Tibial nerve (tissue), 4 donors: ENCODE measurements at regions not wholly inside any gene's neighbourhood (a gene's known extent, or its start where the extent isn't known, plus 50 kb on each side); places are given as distances from the start of the nearest gene placed in this dataset.

Experiments
- DNase-seq, 2 donors: peaks; one replicate each; pipeline ENCODE4 v3.0.0-alpha.2; 2019; ENCODE audit warnings: low spot score in 2 of 2
- H3K27ac ChIP-seq, 4 donors: fragments of 200-600 bp; sonication (generic) in 3 of 4; one replicate each; pipeline ENCODE4 v1.5.1; 2017 to 2019; ENCODE audit warnings: mild to moderate bottlenecking in 1 of 4
- H3K27me3 ChIP-seq, 2 donors: fragments of 200-600 bp; sonication (generic) in 1 of 2; one replicate each; pipeline versions ENCODE4 v1.5.1 to v1.6.0; 2017 to 2019
- H3K36me3 ChIP-seq, 3 donors: fragments of 200-600 bp; sonication (generic); one replicate each; pipeline ENCODE4 v1.5.1; 2018 to 2019
- H3K4me1 ChIP-seq, 4 donors: fragments of 200-600 bp; sonication (generic) in 3 of 4; one replicate each; pipeline ENCODE4 v1.5.1; 2017 to 2019
- H3K4me3 ChIP-seq, 4 donors: fragments of 200-600 bp; sonication (generic) in 3 of 4; one replicate each; pipeline ENCODE4 v1.5.1; 2017 to 2019; ENCODE audit warnings: mild to moderate bottlenecking in 1 of 4, moderate library complexity in 1 of 4
- H3K9me3 ChIP-seq, 4 donors: fragments of 200-600 bp; sonication (generic) in 3 of 4; one replicate each; pipeline ENCODE4 v1.5.1; 2017 to 2019
- CTCF ChIP-seq, 5 experiments: fragments of 200-600 bp in 3 of 5; fragments of 450-650 bp in 2 of 5; sonication (generic) in 3 of 5; IDR thresholded peaks; one replicate each; pipeline ENCODE4 v1.5.1; 2016 to 2019; ENCODE audit warnings: antibody characterized with exemption in 5 of 5, mild to moderate bottlenecking in 3 of 5, moderate library complexity in 2 of 5
- EP300 ChIP-seq, 2 donors: sonication (generic); formaldehyde crosslinking; IDR thresholded peaks; one replicate each; pipeline ENCODE4 v1.6.1; 2017; ENCODE audit warnings: antibody characterized with exemption in 2 of 2, mild to moderate bottlenecking in 1 of 2
- POLR2A ChIP-seq, 2 donors: fragments of 450-650 bp; IDR thresholded peaks; one replicate each; pipeline ENCODE4 v1.6.1; 2017; ENCODE audit warnings: antibody characterized with exemption in 2 of 2, mild to moderate bottlenecking in 2 of 2, moderate library complexity in 2 of 2
- whole genome bisulfite sequencing, 2 donors: methylation state at CpG; one replicate each; pipeline ENCODE4 v1.1.5; 2018; 5-methylcytosine and 5-hydroxymethylcytosine counted together

- Histone ChIP-seq H3K36me3 (no peaks in the 10 kb centered on the region), H3K27ac (no peak overlapping the region), H3K9me3 (no peaks in the 10 kb centered on the region), H3K4me1 (peaks cover 0 to 5% (median 0%) of the 10 kb centered on the region in 4 donors), H3K27me3 (no peaks in the 10 kb centered on the region), H3K4me3 (no peak overlapping the region)
- no peak for DNase-seq
- 63 to 76% methylated on average over 2 of the region's 2 CpGs for WGBS, 2 donors
- no peak for TF ChIP-seq EP300 (IDR thresholded peaks at IDR 0.05)
- TF ChIP-seq CTCF (IDR thresholded peaks at IDR 0.05) = no peak
- no peak for TF ChIP-seq POLR2A (IDR thresholded peaks at IDR 0.05)
Measured at GRCh38 chr15:38053205-38053604, 118.8 kb downstream of the TMCO5A start.

- no peaks in the 10 kb centered on the region for H3K36me3 ChIP-seq
- no peak overlapping the region for H3K4me3 ChIP-seq
- H3K4me1 ChIP-seq = peaks cover 0 to 9% (median 4%) of the 10 kb centered on the region in 4 donors
- DNase-seq = no peak
- H3K27ac ChIP-seq = no peak overlapping the region
- no peaks in the 10 kb centered on the region for H3K27me3 ChIP-seq
- WGBS, 2 donors = 91 to 94% methylated on average over 3 of the region's 3 CpGs
- no peak for TF ChIP-seq EP300 (IDR thresholded peaks at IDR 0.05)
- TF ChIP-seq CTCF (IDR thresholded peaks at IDR 0.05) = no peak
- no peak for TF ChIP-seq POLR2A (IDR thresholded peaks at IDR 0.05)
- no peaks in the 10 kb centered on the region for H3K9me3 ChIP-seq
Measured at GRCh38 chr15:38053776-38054175, 119.3 kb downstream of the TMCO5A start.

GRCh38 chr15:38054488-38054887, 120.0 kb downstream of the TMCO5A start:
- DNase-seq = no peak
- Histone ChIP-seq H3K4me1 (peaks cover 0 to 13% (median 6%) of the 10 kb centered on the region in 4 donors), H3K27me3 (no peaks in the 10 kb centered on the region), H3K4me3 (no peak overlapping the region), H3K9me3 (no peaks in the 10 kb centered on the region), H3K27ac (no peak overlapping the region), H3K36me3 (no peaks in the 10 kb centered on the region)
- no peak for TF ChIP-seq EP300 (IDR thresholded peaks at IDR 0.05)
- no peak for TF ChIP-seq CTCF (IDR thresholded peaks at IDR 0.05)
- no peak for TF ChIP-seq POLR2A (IDR thresholded peaks at IDR 0.05)

GRCh38 chr15:38058596-38059075, 124.2 kb downstream of the TMCO5A start:
- no peaks in the 10 kb centered on the region for H3K36me3 ChIP-seq
- 62 to 65% methylated on average over 11 of the region's 11 CpGs for WGBS, 2 donors

GRCh38 chr15:38059665-38060064, 125.2 kb downstream of the TMCO5A start:
- no peaks in the 10 kb centered on the region for H3K9me3 ChIP-seq
- H3K27ac ChIP-seq = no peak overlapping the region
- no peak for TF ChIP-seq EP300 (IDR thresholded peaks at IDR 0.05)
- TF ChIP-seq POLR2A (IDR thresholded peaks at IDR 0.05) = no peak
- TF ChIP-seq CTCF (IDR thresholded peaks at IDR 0.05) = no peak
- 91 to 100% methylated on average over 1 of the region's 1 CpG for WGBS, 2 donors
- DNase-seq = no peak
- no peaks in the 10 kb centered on the region for H3K36me3 ChIP-seq
- no peak overlapping the region for H3K4me3 ChIP-seq
- H3K4me1 ChIP-seq = peaks cover 0 to 15% (median 6%) of the 10 kb centered on the region in 4 donors
- no peaks in the 10 kb centered on the region for H3K27me3 ChIP-seq

More at GRCh38 chr15:38058596-38059075, 124.2 kb downstream of the TMCO5A start:
- H3K9me3 ChIP-seq = no peaks in the 10 kb centered on the region
- no peak overlapping the region for H3K4me3 ChIP-seq
- no peaks in the 10 kb centered on the region for H3K27me3 ChIP-seq
- no peak overlapping the region for H3K27ac ChIP-seq
- TF ChIP-seq CTCF (IDR thresholded peaks at IDR 0.05) (no peak), EP300 (IDR thresholded peaks at IDR 0.05) (no peak), POLR2A (IDR thresholded peaks at IDR 0.05) (no peak)
- DNase-seq = no peak
- peaks cover 0 to 15% (median 6%) of the 10 kb centered on the region in 4 donors for H3K4me1 ChIP-seq
